T-helper 2 cell treated with Interferon-gamma antibody and Interleukin-4, amounts not matched to agents 100 ng/mL and 5 ng/mL, for 36 hours (primary cell): ENCODE measurements at regions not wholly inside any gene's neighbourhood (a gene's known extent, or its start where the extent isn't known, plus 50 kb on each side); places are given as distances from the start of the nearest gene placed in this dataset.
"Not testable (repeated sequence)": the region's sequence is repeated elsewhere in the genome, so short reads cannot be mapped to it uniquely, and the experiment has no call there.

Experiments
- intact Hi-C: fragments of 100-400 bp; cut with micrococcal nuclease; formaldehyde crosslinking; loops from one replicate; pipeline ENCODE4 v1.15.1; 2023

DNA sequence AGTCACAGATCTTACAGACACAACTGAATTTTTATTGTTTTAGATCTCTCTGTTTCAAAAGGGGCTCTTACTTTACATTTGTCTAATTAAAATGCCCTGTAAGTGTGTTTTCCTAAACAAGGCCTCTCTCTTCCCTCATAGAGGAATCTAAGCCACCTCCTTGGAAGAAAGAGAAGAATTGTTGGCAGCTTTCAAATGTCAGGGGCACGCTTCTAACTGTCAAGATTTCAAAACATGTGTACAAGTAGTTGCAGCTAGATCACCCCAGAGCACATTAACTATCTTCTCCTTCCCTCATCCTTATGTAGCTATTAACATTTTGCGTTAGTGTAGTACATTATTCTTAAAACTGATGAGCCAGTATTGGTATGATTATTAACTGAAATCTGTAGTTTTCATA is 266.5 kb upstream of the BOD1L1 start:
- intact Hi-C loops: no loop called here

- intact Hi-C loops: no loop called here
Measured at GRCh38 chr4:13900780-13901179, 273.3 kb upstream of the BOD1L1 start.

DNA sequence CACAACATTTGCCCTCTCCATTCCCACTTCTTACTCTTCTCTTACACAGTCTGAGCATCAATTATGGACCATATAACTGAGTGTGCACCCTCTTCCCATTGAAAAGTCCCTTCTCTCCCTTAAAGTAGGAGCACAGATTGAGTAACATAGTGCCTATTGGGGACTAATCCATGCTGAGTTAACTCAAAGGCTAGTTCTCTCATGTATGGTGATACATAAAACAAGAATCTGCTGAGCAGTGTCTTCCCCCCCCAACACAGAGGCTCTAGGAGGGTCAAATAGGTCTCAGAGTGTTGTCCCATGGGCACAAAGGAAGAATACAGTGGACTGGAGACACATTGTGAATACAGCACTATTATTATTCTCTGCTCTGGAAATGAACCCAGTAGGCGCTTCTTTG is 274.6 kb upstream of the BOD1L1 start:
- intact Hi-C loops: no loop called here

DNA sequence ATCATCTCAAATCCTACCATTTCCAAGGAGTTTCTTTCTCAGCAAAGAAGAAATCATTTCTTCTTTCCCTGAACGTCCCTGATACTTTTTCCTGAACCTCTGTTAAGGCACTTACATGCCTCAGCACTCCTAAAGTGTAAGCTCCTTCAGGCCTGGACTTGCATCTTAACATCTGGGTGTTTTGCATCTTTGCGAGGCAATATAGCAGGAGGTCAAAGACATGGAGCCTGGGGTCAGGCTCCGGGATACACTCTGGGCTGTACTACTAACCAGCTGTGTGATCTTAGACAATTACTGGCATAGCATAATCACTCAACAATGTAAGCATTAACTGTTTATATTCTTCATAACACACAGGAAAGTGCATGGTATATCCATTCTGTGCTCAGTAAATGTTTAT is 275.5 kb upstream of the BOD1L1 start:
- intact Hi-C loops: no loop called here

GRCh38 chr4:13903901-13904300 is 276.4 kb upstream of the BOD1L1 start:
- intact Hi-C loops: no loop called here

DNA sequence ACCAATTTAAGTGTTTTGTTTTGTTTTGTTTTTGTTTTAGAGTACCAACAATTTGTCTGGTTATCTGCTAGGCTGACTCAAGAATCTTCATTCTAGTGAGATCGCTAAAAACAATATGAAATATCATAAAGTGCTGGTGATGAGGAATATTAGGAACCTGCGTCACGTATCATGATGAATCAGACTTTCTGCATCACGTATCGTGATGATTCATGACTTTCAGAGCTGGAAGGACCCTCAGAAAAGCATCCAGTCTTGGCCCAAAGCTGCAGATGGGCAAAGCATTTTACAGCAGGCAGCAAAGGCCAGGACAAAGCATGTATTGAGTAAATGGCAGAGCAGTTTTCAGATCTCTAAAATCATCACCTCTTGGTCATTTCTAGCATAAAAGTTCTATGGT is 278.0 kb upstream of the BOD1L1 start:
- intact Hi-C loops: no loop called here

DNA sequence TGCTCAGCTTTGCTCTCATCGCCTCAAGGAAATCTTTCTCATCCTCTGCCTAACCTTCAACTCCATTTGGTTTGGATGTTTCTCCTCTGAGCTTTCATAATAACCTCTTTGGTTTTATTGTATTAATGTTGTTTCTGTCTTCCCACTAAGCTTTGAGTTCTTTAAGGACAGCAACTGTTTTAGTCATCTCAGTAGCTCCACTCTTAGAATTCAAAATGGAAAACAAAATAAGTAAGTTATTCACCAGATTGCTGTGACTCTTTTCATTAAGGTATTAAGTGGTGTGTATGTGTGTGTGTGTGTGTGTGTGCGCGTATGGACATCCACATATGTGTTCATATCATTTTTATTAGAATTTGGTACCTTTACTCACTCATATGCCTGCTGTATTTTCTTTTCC is 279.2 kb upstream of the BOD1L1 start:
- intact Hi-C loops: no loop called here

GRCh38 chr4:13907255-13907751 is 279.8 kb upstream of the BOD1L1 start:
- intact Hi-C loops: no loop called here

GRCh38 chr4:13908455-13908854 is 280.9 kb upstream of the BOD1L1 start:
- intact Hi-C loops: no loop called here

DNA sequence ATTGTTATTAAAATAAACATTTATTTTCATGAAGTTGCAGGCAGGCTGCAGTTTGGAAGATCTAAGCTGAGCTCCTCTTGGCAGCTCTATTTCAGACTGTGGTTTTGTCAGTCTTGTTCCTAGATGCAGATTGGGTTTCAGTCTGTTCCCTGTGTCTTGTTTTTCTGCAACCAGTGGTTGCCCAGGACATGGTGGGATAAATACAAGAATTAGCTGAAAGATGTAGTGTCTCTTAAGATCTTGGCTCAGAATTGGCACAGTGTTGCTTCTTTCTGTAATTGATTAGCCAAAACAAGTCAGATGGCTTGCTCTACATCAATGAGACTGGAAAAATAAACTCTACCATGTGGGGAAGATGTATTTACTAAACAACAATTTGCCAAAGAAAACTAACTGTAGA is 283.0 kb upstream of the BOD1L1 start:
- intact Hi-C loops: no loop called here

DNA sequence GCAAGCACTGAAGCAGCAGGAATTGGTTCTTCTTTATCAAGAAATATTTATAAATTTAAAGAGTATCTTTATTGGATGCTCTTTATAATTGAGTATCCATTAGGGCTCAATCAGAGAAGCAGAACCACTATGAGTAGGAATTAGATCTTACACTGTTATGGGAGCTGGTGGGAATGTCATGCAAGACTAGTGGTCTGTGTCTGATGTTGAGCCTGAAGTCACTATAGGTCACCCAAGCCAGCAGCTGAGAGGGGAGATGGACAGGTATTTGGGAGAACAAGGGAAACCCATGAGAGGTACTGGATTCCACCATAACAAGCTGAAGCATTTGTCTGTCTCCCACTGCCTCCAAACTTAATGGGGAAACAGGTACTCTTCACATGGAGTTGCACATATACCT is 283.7 kb upstream of the BOD1L1 start:
- intact Hi-C loops: no loop called here

GRCh38 chr4:13912436-13912925 is 285.0 kb upstream of the BOD1L1 start:
- intact Hi-C loops: no loop called here

GRCh38 chr4:13912966-13913365 is 285.4 kb upstream of the BOD1L1 start:
- intact Hi-C loops: no loop called here

GRCh38 chr4:13917015-13917414 is 289.5 kb upstream of the BOD1L1 start:
- intact Hi-C loops: no loop called here

- intact Hi-C loops: no loop called here
Measured at GRCh38 chr4:13918110-13918509, 290.6 kb upstream of the BOD1L1 start.

GRCh38 chr4:13918991-13919441 is 291.5 kb upstream of the BOD1L1 start:
- intact Hi-C loops: no loop called here

DNA sequence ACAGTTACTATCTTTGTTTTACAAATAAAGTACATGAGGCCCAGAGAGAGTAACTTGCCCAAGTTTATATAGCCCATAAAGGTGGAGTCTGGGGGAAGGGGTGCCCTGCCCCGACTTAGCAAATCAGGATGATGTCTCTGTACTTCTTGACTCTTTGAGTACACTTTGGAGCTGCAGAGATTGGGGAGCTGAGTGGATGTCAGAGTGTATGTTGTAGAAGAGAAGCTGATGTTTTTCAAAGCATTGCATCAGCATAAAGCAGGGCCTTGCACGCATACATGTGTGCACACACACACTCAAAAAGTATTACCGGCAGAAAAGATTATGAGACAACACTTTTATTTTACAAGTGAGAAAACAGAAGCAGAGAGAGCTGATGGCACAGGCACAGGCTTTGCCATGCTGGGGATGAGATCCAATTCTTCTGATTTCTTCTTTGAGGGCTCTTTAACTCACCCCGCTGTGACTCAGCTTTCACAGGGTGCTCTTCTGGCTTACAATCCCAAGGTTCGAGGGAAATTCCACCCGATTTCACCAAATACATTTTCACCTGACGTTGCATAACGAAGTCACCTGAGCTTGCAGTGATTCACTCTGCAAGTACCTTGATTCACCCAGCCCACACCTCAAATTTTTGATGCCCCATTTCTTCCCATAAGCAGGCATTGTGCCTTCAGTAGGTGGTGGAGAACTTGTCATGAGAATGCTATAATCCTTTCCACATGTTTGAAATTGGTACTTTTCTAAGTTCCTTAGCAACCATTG is 292.8 kb upstream of the BOD1L1 start:
- intact Hi-C loops: no loop called here

GRCh38 chr4:13920901-13921300 is 293.4 kb upstream of the BOD1L1 start:
- intact Hi-C loops: no loop called here

GRCh38 chr4:13921805-13922204 is 294.3 kb upstream of the BOD1L1 start:
- intact Hi-C loops: no loop called here

DNA sequence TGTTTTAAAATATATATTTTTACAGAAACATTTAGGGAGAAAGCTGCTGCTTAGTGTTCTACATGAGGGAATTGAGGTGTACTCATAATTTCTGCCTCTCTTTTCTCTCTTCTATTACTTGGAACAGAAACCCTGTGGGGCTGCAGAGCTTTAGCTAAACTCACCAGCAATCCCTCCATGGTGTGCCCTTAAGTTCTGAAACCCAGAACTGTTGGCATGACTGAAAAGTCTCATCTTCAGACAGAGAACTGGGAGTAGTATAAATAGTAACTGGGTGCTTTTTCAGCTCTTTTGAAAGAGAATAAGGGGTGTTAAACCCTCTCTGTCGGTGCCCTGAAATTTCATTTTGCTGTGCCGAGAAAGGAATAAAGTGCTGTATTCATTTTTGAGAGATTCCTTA is 294.9 kb upstream of the BOD1L1 start:
- intact Hi-C loops: no loop called here

GRCh38 chr4:13922873-13923645 is 295.5 kb upstream of the BOD1L1 start:
- intact Hi-C loops: no loop called here

DNA sequence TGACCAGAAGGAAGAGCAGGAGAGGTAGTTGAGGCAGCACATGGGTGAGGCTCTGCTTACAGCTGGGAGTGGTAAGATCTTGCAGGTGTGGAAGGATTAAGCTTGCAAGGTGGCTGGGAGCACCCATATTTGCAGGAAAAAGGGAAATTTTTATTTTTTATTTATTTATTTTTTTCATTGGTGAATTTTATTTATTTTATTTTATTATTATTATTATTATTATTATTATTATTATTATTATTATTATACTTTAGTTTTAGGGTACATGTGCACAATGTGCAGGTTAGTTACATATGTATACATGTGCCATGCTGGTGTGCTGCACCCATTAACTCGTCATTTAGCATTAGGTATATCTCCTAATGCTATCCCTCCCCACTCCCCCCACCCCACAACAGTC is 297.4 kb upstream of the BOD1L1 start:
- intact Hi-C loops: not testable (repeated sequence)
